ENCODE measurements at regions not wholly inside any gene's neighbourhood (a gene's known extent, or its start where the extent isn't known, plus 50 kb on each side); places are given as distances from the start of the nearest gene placed in this dataset.
A peak's percentile ranks its signal among the peaks of the same experiment; 100 is the strongest.

GRCh38 chr11:80856066-80856465, 1415.2 kb upstream of the TENM4 start:
- intact Hi-C loops (cut with micrococcal nuclease) = no loop called here
- no peaks in the 10 kb centered on the region for H3K9me2 ChIP-seq (replicated peaks; ENCODE audit: low read length)
- H3K4me3 ChIP-seq (ENCODE audit: low read length) = no peak overlapping the region
- BruUV-seq (replicated peaks) = no TSS peak
- ChIA-PET POLR2A (ENCODE audit: unreplicated experiment) (no interaction called here), CTCF (no interaction called here)
- H2AFZ ChIP-seq (ENCODE audit: low read length) = no peak overlapping the region
- no peaks in the 10 kb centered on the region for H3K27me3 ChIP-seq (ENCODE audit: low read length)
- H3K79me2 ChIP-seq (ENCODE audit: low read length) = no peaks in the 10 kb centered on the region
- no peak overlapping the region for H3K27ac ChIP-seq (ENCODE audit: low read length)
- no peak overlapping the region for H3K9ac ChIP-seq (ENCODE audit: low read length)
- 0 out of 2 replicates have a peak, but pooled peaks cover 4% of the 10 kb centered on the region for H3K9me3 ChIP-seq (ENCODE audit: low read length)
- no peaks in the 10 kb centered on the region for H3F3A ChIP-seq (ENCODE audit: low read length, unreplicated experiment)
- H3K4me2 ChIP-seq (ENCODE audit: low read length) = peak overlapping the region; percentile 20; the same call in 1 of the 2 replicates
- H4K20me1 ChIP-seq (ENCODE audit: low read length) = no peaks in the 10 kb centered on the region
- TF ChIP-seq CTCF (conservative IDR thresholded peaks at IDR 0.05; ENCODE audit: low read depth, low read length) = no peak
- TF ChIP-seq EZH2phosphoT487 (IDR thresholded peaks at IDR 0.05; ENCODE audit: borderline replicate concordance, low read length) = no peak
- no peak for TF ChIP-seq EZH2 (IDR thresholded peaks at IDR 0.05; ENCODE audit: low read length, unreplicated experiment)
- ATAC-seq (no peak), DNase-seq (peak; percentile 72)
- H3K36me3 ChIP-seq (ENCODE audit: low read depth, low read length) = no peaks in the 10 kb centered on the region
- H3K4me1 ChIP-seq (ENCODE audit: insufficient read depth, low read length) = peaks cover 6% of the 10 kb centered on the region; the same call in 1 of the 2 replicates

GRCh38 chr11:80855426-80855825, 1414.6 kb upstream of the TENM4 start:
- peaks cover 6% of the 10 kb centered on the region; the same call in 1 of the 2 replicates for H3K4me1 ChIP-seq (ENCODE audit: insufficient read depth, low read length)
- no peak overlapping the region for H3K4me2 ChIP-seq (ENCODE audit: low read length)
- ChIA-PET CTCF (no interaction called here), POLR2A (ENCODE audit: unreplicated experiment) (no interaction called here)
- DNase-seq = no peak
- no peak overlapping the region for H3K4me3 ChIP-seq (ENCODE audit: low read length)
- H3K27me3 ChIP-seq (ENCODE audit: low read length) = no peaks in the 10 kb centered on the region
- no TSS peak for BruUV-seq (replicated peaks)
- no peaks in the 10 kb centered on the region for H4K20me1 ChIP-seq (ENCODE audit: low read length)
- no peak overlapping the region for H3K27ac ChIP-seq (ENCODE audit: low read length)
- no peaks in the 10 kb centered on the region for H3K79me2 ChIP-seq (ENCODE audit: low read length)
- H3F3A ChIP-seq (ENCODE audit: low read length, unreplicated experiment) = no peaks in the 10 kb centered on the region
- intact Hi-C loops (cut with micrococcal nuclease) = no loop called here
- H3K9me3 ChIP-seq (ENCODE audit: low read length) = 0 out of 2 replicates have a peak, but pooled peaks cover 4% of the 10 kb centered on the region
- H2AFZ ChIP-seq (ENCODE audit: low read length) = no peak overlapping the region
- TF ChIP-seq EZH2phosphoT487 (IDR thresholded peaks at IDR 0.05; ENCODE audit: borderline replicate concordance, low read length) (no peak), CTCF (conservative IDR thresholded peaks at IDR 0.05; ENCODE audit: low read depth, low read length) (no peak), EZH2 (IDR thresholded peaks at IDR 0.05; ENCODE audit: low read length, unreplicated experiment) (no peak)
- no peak for ATAC-seq
- H3K9me2 ChIP-seq (replicated peaks; ENCODE audit: low read length) = no peaks in the 10 kb centered on the region
- H3K36me3 ChIP-seq (ENCODE audit: low read depth, low read length) = no peaks in the 10 kb centered on the region
- no peak overlapping the region for H3K9ac ChIP-seq (ENCODE audit: low read length)

GRCh38 chr11:80849253-80849652, 1408.4 kb upstream of the TENM4 start:
- H3K9me3 ChIP-seq (ENCODE audit: low read length) = peaks cover 8% of the 10 kb centered on the region; the same call in 1 of the 2 replicates
- intact Hi-C loops (cut with micrococcal nuclease) = no loop called here
- no peaks in the 10 kb centered on the region for H3F3A ChIP-seq (ENCODE audit: low read length, unreplicated experiment)

More at GRCh38 chr11:80849253-80849652, 1408.4 kb upstream of the TENM4 start:
- no peak overlapping the region for H3K4me2 ChIP-seq (ENCODE audit: low read length)
- no peaks in the 10 kb centered on the region for H3K4me1 ChIP-seq (ENCODE audit: insufficient read depth, low read length)
- TF ChIP-seq CTCF (conservative IDR thresholded peaks at IDR 0.05; ENCODE audit: low read depth, low read length) (no peak), EZH2 (IDR thresholded peaks at IDR 0.05; ENCODE audit: low read length, unreplicated experiment) (no peak), EZH2phosphoT487 (IDR thresholded peaks at IDR 0.05; ENCODE audit: borderline replicate concordance, low read length) (no peak)
- no peak overlapping the region for H3K27ac ChIP-seq (ENCODE audit: low read length)
- ChIA-PET CTCF (no interaction called here), POLR2A (ENCODE audit: unreplicated experiment) (interaction anchor here (0.6 kb wide), 1 partner anchor 24 kb away, joined by 5 read pairs; no protein-coding TSS in a partner anchor)
- no peak for DNase-seq
- no peaks in the 10 kb centered on the region for H4K20me1 ChIP-seq (ENCODE audit: low read length)
- H3K27me3 ChIP-seq (ENCODE audit: low read length) = no peaks in the 10 kb centered on the region
- no peaks in the 10 kb centered on the region for H3K36me3 ChIP-seq (ENCODE audit: low read depth, low read length)
- H3K79me2 ChIP-seq (ENCODE audit: low read length) = no peaks in the 10 kb centered on the region
- no peaks in the 10 kb centered on the region for H3K9me2 ChIP-seq (replicated peaks; ENCODE audit: low read length)
- ATAC-seq = no peak
- BruUV-seq (replicated peaks) = no TSS peak
- no peak overlapping the region for H2AFZ ChIP-seq (ENCODE audit: low read length)
- H3K9ac ChIP-seq (ENCODE audit: low read length) = no peak overlapping the region
- no peak overlapping the region for H3K4me3 ChIP-seq (ENCODE audit: low read length)

All from PC-3 (cell line).